ENCODE measurements at regions not wholly inside any gene's neighbourhood (a gene's known extent, or its start where the extent isn't known, plus 50 kb on each side); places are given as distances from the start of the nearest gene placed in this dataset.

GRCh38 chr21:23986214-23986613 lies 1621.1 kb downstream of the MRPL39 start:
- no peaks in the 10 kb centered on the region for H4K20me1 ChIP-seq (ENCODE audit: insufficient read depth, low read length)
- no peaks in the 10 kb centered on the region for H3K4me1 ChIP-seq (ENCODE audit: control insufficient read depth, insufficient read depth, low read length)
- no peak overlapping the region for H3K14ac ChIP-seq (replicated peaks; ENCODE audit: low read depth, low read length)
- DNase-seq (no peak), ATAC-seq (ENCODE audit: low read depth) (no peak)
- H3K9ac ChIP-seq (ENCODE audit: low read depth, low read length) = no peak overlapping the region
- dilution Hi-C loops (cut with HindIII; ENCODE audit: low sequenced_read_pairs, unreplicated experiment) = no loop called here
- H3K27ac ChIP-seq (ENCODE audit: insufficient read depth, low read length) = no peak overlapping the region
- no peak overlapping the region for H2BK5ac ChIP-seq (ENCODE audit: low read depth, low read length, poor library complexity, severe bottlenecking)
- H2BK20ac ChIP-seq (ENCODE audit: low read depth, low read length) = no peak overlapping the region
- no peak overlapping the region for H3K4me3 ChIP-seq (ENCODE audit: insufficient read depth, low read depth, low read length)
- H2BK15ac ChIP-seq (ENCODE audit: low read depth, low read length) = no peak overlapping the region
- no peak overlapping the region for H3K56ac ChIP-seq (ENCODE audit: extremely low read depth, insufficient read depth, low read length)
- TF ChIP-seq ELK1 (IDR thresholded peaks at IDR 0.05; ENCODE audit: borderline replicate concordance, low read depth, low read length) (no peak), POLR2A (IDR thresholded peaks at IDR 0.05; ENCODE audit: low read depth, low read length) (no peak), CEBPB (IDR thresholded peaks at IDR 0.05; ENCODE audit: low read depth, low read length) (no peak), FOS (IDR thresholded peaks at IDR 0.05; ENCODE audit: low read depth, low read length) (no peak), RFX5 (IDR thresholded peaks at IDR 0.05; ENCODE audit: low read depth, low read length) (no peak), NFE2L2 (IDR thresholded peaks at IDR 0.05; ENCODE audit: low read depth, low read length) (no peak), BHLHE40 (IDR thresholded peaks at IDR 0.05; ENCODE audit: low read depth, low read length) (no peak), MAZ (IDR thresholded peaks at IDR 0.05; ENCODE audit: borderline replicate concordance, low read depth, low read length) (no peak), RAD21 (IDR thresholded peaks at IDR 0.05; ENCODE audit: low read length) (no peak), MAFK (IDR thresholded peaks at IDR 0.05; ENCODE audit: low read depth, low read length) (no peak), SMC3 (IDR thresholded peaks at IDR 0.05; ENCODE audit: low read depth, low read length) (no peak), CTCF (conservative IDR thresholded peaks at IDR 0.05; ENCODE audit: low read depth, low read length) (no peak), MXI1 (IDR thresholded peaks at IDR 0.05; ENCODE audit: borderline replicate concordance, low read depth, low read length) (no peak), USF2 (IDR thresholded peaks at IDR 0.05; ENCODE audit: low read depth, low read length) (no peak), RCOR1 (IDR thresholded peaks at IDR 0.05; ENCODE audit: insufficient replicate concordance, low read length) (no peak), CHD1 (IDR thresholded peaks at IDR 0.05; ENCODE audit: low read depth, low read length) (no peak)
- no peak overlapping the region for H2AK9ac ChIP-seq (replicated peaks; ENCODE audit: low read depth, low read length, poor library complexity)
- peaks cover 9% of the 10 kb centered on the region; the same call in 1 of the 2 replicates for H3K9me3 ChIP-seq (ENCODE audit: control insufficient read depth, insufficient read depth, low read length)
- no peak overlapping the region for H2BK120ac ChIP-seq (ENCODE audit: low read depth, low read length)
- H4K5ac ChIP-seq (ENCODE audit: low read depth, low read length) = no peak overlapping the region
- WGBS, 2 experiments (ENCODE audit: extremely low coverage in 2 of 2, insufficient read length in 1 of 2) = no CpG with 5 or more reads among the region's 2 CpGs
- intact Hi-C loops (cut with micrococcal nuclease) = no loop called here
- no peak overlapping the region for H3K18ac ChIP-seq (ENCODE audit: low read depth, low read length)
- in situ Hi-C loops (cut with MboI; ENCODE audit: low sequenced_read_pairs) = no loop called here
- BruUV-seq (replicated peaks) = no TSS peak
- no peak overlapping the region for H3K4me2 ChIP-seq (ENCODE audit: low read depth, low read length)
- no peaks in the 10 kb centered on the region for H3K36me3 ChIP-seq (ENCODE audit: control insufficient read depth, insufficient read depth, low read length)
- no peak overlapping the region for H4K8ac ChIP-seq (ENCODE audit: low read depth in 2 of 2, low read length in 2 of 2)
- CTCF ChIA-PET = no interaction called here
- no peaks in the 10 kb centered on the region for H3K79me1 ChIP-seq (ENCODE audit: low read depth in 1 of 2, low read length in 2 of 2)
- H3K4ac ChIP-seq (ENCODE audit: low read depth, low read length) = no peak overlapping the region
- no peak overlapping the region for H4K91ac ChIP-seq (ENCODE audit: insufficient read depth, low read depth, low read length)
- no peak overlapping the region for H2AFZ ChIP-seq (replicated peaks; ENCODE audit: low read length, poor library complexity)
- no peaks in the 10 kb centered on the region for H3K27me3 ChIP-seq (ENCODE audit: control insufficient read depth, insufficient read depth, low read length)
- POLR2A ChIA-PET (ENCODE audit: unreplicated experiment) = no interaction called here
- no peak overlapping the region for H2AK5ac ChIP-seq (ENCODE audit: low read depth, low read length)
- H3K9me1 ChIP-seq (ENCODE audit: insufficient read depth, low read length) = no peaks in the 10 kb centered on the region
- H3K23ac ChIP-seq (ENCODE audit: low read depth, low read length) = no peak overlapping the region

Measured in IMR-90 (cell line).